NCI-H526 (cell line): ENCODE measurements at regions not wholly inside any gene's neighbourhood (a gene's known extent, or its start where the extent isn't known, plus 50 kb on each side); places are given as distances from the start of the nearest gene placed in this dataset.
"Not testable (repeated sequence)": the region's sequence is repeated elsewhere in the genome, so short reads cannot be mapped to it uniquely, and the experiment has no call there.

Experiments
- DNase-seq, 2 experiments: peaks; one replicate each; lab custom pipeline; 2025; lab: John Stamatoyannopoulos, UW

DNA sequence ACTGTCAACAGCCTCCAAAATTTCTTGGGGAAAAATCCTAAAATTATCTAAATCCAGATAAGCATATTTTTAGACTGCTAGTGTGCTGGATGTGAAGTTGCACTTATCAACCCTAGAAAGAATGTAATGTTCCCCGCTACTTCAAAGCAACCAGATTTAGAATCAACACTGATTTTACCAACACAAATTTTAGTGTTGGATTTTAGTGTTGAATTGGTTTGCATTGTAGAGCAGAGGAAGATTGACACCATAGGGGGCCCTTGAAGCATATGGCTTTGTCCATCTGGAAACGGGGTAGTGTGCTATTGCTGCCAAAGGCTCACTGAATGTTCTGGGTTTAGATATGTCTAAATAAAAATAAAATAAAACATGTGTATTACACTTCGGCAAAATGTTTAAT is 126.3 kb upstream of the EMCN start:
- no peak for DNase-seq

DNA sequence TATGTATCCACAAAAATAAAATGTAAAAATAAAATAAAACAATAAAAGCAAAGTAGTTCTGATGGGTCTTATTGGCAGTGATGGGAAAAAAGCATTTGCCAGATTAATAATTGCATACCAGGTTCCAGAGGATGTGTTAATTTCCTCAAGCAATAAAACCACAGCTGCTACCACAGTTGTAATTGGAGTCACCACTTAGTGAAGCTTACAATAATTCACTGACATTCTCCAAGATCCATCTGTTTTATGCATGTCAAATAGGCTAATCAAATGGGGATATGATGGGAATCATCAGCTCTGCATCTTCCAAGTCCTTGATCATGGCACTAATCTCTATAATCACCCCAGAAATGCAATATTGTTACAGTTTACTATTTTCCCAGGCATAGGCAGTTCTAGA is 123.5 kb upstream of the EMCN start:
- no peak for DNase-seq

DNA sequence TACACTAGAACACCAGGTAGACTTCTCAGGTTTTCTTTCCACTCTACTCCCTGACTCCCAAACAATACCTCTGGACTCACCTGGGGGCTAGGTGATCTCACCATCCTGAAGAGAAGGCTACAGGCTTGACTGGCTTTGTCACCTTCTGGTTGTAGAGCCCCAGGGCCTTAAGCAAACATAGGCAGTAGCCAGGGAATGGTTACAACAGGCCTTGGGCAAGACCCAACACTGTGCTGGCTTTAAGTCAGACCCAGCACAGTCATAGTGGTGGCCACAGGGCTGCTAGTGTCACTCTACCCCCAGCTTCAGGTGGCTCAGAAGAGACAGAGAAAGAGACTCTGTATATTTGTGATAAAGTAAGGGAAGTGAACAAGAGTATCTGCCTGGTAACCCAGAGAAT is 118.1 kb upstream of the EMCN start:
- no peak for DNase-seq

DNA sequence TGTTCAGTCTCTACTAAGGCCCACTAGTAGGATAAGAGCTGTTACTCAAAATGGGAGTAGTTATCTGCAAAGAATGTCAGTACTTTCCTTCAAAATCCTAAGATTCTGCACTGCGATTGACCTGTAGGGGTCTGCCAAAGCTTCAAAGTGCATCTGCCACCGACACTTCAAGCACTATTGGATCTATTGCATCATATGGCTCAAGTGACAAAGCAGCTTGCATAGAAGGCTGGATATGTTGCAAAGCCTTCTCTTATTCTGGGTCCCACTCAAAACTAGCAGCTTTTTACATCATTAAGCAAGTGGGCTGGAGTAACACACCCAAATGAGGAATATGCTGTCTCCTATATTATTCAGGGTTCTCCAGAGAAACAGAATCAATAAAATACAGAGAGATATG is 115.4 kb upstream of the EMCN start:
- DNase-seq: no peak

DNA sequence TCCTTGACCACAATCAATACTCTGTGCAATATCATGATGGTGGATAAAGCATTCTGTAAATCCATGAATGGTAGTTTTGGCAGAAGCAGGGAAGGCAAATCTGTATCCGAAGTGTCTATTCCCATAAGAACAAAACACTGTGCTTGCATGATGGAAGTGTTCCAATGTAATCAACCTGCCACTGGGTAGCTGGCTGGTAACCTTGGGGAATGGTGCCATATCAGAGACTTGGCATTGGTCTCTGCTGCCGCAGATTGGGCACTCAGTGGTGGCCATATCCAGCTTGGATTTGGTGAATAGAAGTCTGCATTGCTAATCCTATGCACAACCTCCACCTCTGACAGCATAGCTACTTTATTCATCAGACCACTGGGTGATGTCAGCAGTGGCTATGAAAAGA is 114.3 kb upstream of the EMCN start:
- no peak for DNase-seq

- DNase-seq: no peak
Measured at GRCh38 chr4:100631281-100631968, 113.6 kb upstream of the EMCN start.

GRCh38 chr4:100630341-100630740 is 112.5 kb upstream of the EMCN start:
- no peak for DNase-seq

- DNase-seq: no peak
Measured at GRCh38 chr4:100609810-100610209, 92.0 kb upstream of the EMCN start.

- not testable (repeated sequence) for DNase-seq
Measured at GRCh38 chr4:100608651-100609050, 90.8 kb upstream of the EMCN start.

GRCh38 chr4:100605144-100605543 is 87.3 kb upstream of the EMCN start:
- DNase-seq: no peak

DNA sequence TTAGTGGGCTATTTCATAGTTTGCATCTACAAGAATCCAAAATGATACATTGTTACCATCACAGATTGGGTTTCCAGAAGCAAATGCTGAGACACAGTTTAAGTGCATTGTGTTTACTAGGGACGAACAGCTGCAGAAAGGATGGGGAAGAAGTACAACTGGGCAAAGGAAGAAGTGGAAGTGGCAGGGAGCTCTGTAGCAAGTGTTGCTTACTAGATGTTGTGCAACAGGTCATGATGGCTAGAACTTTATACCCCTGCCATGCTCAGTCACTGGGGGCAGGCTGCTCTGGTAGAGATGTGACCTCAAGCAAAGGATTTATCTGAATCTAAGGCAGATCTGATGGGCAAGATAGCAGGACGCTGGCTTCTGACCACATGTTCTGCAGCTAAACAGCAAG is 76.1 kb upstream of the EMCN start:
- no peak for DNase-seq

- DNase-seq: peak; percentile 62 to 77
Measured at GRCh38 chr4:100591161-100591876, 73.5 kb upstream of the EMCN start.

DNA sequence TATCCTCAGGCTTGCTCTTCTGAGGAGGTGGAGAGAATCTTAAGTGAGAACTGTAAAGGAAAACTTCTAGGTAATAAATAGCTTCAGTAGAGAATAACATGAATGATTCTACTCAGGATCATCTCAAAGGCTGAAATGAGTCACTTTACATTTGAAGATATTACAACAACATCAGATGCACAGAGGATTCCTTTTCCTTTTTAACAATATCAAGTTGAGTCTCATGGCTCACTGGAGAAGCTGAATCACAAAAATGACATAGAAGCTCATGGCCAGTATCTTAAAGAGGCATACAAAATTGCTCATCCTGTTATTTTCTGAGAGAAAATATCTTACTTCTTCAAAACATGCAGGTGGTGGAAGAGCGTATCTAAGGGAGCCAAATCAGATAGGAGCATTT is 72.5 kb upstream of the EMCN start:
- no peak for DNase-seq

DNA sequence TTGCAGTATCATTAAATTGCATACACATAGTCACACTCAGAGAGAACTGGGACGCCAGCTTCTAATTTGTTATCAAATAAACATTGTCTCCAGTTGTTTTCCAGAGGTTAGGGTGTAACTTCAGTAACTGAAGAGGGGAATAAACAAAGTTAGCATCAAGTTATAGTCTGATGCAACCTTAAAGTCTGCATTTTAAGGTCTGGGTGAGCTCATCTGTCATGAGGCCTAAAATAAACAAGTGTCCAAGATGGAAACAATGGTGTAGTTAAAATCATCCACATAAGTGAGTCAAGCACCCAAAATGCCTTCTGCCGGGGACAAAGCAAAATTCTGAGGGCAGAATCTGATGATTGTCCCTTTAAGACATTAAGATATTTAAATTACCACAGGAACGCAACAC is 70.3 kb upstream of the EMCN start:
- no peak for DNase-seq

DNA sequence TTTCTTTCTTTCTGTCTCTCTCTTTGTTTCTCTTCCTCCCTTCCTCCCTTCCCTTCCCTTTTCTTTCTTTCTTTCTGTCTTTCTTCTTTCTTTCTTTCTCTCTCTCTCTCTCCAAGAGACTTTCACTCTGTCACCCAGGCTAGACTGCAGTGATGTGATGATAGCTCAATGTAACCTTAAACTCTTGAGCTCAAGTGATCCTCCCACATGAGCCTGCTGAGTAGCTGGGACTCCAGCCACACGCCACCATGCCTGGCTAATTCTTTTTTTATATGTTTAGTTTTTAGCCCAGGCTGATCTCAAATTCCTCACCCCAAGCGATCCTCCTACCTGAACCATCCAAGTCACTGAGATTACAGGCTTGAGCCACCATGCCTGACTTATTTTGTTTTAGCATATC is 64.3 kb upstream of the EMCN start:
- DNase-seq: no peak

GRCh38 chr4:100581337-100581736 is 63.5 kb upstream of the EMCN start:
- no peak for DNase-seq

GRCh38 chr4:100576570-100576969 is 58.7 kb upstream of the EMCN start:
- DNase-seq: peak in 1 of 2 experiments; percentile 0

GRCh38 chr4:100574607-100575006 is 56.8 kb upstream of the EMCN start:
- DNase-seq: no peak

- DNase-seq: no peak
Measured at GRCh38 chr4:100569196-100569595, 51.4 kb upstream of the EMCN start.
